Renal cortical epithelial cell (primary cell): ENCODE measurements at regions not wholly inside any gene's neighbourhood (a gene's known extent, or its start where the extent isn't known, plus 50 kb on each side); places are given as distances from the start of the nearest gene placed in this dataset.
"Not testable (repeated sequence)": the region's sequence is repeated elsewhere in the genome, so short reads cannot be mapped to it uniquely, and the experiment has no call there.

Source experiments
- DNase-seq: peaks from one replicate; pipeline ENCODE4 v3.0.0-alpha.2; 2011; ENCODE audit warnings: low read depth

DNA sequence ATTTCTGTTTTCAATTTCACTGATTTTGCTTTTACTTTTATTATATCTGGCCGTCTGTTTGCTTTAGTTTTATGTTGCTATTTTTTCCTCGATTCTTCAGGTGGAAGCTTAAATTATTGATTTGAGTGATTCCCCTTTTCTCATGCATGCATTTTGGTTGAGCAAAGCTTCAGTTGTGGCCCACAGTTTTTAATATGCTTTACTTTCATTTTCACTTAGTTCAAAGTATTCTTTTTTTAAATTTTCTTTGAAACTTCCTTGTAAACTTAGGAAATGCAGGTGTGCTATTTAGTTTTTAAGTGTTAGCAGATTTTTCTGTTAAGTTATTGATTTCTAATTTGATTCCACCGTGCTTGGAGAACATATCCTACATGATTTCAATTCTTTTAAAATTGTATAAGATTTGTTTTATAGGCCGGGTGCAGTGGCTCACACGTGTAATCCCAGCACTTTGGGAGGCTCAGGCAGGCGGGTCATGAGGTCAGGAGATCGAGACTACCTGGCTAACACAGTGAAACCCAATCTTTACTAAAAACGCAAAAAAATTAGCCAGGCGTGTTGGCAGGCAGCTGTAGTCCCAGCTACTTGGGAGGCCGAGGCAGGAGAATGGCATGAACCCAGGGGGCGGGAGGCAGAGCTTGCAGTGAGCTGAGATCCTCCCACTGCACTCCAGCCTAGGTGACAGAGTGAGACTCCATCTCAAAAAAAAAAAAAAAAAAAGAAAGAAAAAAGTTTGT is 531.2 kb downstream of the KIF2B start:
- no peak for DNase-seq

DNA sequence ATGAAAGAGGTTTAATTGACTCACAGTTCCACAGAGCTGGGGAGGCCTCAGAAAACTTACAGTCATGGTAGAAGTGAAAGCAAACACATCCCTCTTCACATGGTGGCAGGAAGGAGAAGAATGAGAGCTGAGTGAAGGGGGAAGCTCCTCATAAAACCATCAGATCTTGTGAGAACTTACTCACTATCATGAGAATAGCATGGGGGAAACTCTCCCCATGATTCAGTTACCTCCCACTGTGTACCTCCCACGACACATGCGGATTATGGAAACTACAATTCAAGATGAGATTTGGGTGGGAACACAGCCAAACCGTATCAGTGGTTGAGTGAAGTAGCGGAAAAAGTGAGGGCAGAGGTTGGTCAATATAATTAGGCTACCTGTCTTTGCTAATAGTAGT is 538.3 kb downstream of the KIF2B start:
- not testable (repeated sequence) for DNase-seq

DNA sequence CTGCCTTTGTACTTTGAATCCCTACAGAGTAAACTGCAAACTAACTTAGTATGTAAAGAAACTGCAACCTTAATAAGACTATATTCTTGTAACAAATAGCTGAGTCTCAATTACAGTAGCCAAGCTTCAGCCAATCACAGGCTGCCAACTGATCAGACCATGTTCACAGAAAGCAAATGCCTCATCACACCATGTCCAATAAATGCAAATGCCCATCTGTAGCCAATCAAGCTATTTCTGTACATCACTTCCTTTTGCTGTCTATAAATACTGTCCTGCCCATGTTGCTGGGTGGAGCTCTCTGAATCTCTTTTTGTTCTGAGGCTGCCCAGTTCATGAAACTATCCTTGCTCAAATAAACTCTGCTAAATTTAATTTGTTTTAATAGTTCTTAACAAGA is 531.7 kb upstream of the TOM1L1 start:
- DNase-seq, result no peak

DNA sequence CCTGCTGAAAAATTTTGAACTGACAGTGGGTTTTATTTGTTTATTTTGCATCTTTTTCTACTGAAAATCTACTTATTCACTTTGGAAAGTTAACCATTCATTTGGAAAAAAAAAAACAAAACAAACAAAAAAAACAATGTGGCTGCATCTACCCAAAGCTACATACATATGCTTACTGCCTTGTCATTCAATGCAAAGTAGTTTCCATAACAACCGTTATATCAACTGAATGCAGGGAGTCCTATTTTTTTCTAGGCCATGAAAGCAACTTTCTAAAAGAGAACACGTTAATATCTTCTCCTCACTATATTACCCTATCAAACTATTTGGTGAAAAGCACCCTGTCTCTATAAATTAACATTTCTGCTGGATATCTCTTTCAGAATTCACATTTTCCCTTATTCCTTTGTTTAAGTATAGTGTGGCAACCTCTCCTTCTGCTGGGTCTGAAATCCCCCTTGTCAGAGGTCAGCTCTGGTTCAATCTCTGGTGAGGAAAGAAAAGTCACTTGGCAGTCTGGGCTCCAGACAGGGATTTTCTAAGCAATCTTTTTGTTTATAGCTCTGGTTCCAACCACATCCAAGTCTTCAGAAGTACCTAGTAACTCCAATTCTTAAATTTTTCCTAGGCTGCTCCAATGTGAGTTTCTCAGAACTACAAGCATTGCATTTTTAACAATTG is 528.4 kb upstream of the TOM1L1 start:
- no peak for DNase-seq

DNA sequence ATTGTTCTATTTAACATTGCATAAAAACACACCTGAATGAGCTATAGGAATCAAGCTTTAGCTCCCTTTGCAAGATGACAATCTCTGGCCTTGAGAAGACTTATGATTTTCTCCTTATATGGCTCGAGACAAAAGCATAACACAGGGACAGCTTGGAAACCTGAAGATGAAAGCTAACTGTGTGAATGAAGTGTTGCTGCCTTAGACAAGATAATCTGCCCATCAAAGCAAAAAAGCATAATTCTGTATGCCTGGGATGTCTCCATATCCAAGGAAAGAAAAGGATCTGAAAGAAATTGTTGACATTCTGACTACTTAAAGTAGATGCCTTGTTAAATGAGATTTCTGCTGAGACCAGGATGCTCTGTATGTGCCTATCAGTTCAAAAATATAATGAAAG is 526.7 kb upstream of the TOM1L1 start:
- DNase-seq, result peak; percentile 0

DNA sequence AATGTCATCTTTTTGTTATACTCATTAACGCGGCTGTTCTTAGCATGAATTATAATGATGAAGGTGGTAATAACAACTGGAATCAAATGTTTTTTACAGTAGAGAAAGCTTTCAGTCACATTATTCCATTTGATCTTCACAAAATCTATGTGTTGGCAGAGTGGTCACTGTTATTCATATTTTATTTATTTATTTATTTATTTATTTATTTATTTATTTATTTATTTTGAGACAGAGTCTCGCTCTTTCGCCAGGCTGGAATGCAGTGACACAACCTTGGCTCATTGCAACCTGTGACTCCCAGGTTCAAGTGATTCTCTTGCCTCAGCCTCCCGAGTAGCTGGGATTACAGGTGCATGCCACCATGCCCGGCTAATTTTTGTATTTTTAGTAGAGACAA is 524.2 kb upstream of the TOM1L1 start:
- not testable (repeated sequence) for DNase-seq

DNA sequence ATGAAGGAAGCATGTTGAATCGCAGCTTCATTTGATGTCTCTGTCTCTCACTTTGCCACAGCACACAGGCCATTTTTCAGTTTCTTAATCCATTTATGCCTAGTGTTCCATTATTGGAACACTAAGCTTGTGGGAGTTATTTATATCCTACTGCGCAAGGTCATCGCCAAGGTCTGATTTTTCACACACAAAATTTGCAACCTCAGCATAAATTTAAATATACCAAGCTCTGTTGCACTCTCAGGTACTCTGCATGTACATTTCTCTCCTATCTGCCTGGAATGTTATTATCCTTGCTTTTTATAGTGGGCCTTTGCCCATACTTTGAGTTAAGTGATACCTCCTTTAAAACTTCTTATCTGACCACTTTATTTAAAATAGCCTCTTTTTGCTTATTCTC is 519.2 kb upstream of the TOM1L1 start:
- DNase-seq, result no peak

DNA sequence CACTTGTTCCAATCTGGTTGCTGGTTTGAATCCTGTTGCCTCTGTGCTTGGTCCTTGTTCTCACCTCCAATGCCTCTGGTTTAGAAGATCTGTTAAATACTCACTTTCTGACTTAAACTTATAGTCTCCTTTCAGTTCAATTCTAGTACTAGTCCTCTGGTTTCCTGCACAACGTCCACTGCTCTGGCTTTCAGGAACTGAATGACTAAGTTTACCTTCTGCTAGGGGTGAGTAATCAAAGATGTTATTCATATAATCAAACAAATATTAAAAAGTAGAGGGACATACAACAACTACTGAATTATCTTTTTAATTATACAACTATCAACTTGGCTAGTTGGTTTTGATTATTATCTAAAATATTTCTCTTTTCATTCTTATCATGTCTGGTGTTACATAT is 496.4 kb upstream of the TOM1L1 start:
- no peak for DNase-seq

DNA sequence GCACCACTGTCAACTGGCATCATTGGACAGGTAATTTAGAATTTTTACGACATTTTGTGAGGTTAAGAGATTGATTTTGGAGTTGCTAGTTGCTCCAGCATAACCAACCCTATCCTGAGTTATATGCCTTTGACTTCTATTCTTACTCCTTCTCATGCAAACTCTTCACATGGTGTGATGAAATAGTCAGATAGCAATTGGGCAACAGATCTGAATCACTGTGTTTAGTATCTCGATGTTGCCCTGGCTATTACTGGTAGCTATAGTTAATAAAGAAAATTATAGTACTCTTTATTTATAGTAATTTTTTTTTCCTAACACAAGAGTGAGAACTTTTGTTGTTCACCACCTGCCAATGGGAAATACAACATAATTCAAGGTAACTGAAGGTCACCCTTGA is 494.8 kb upstream of the TOM1L1 start:
- DNase-seq, result no peak

DNA sequence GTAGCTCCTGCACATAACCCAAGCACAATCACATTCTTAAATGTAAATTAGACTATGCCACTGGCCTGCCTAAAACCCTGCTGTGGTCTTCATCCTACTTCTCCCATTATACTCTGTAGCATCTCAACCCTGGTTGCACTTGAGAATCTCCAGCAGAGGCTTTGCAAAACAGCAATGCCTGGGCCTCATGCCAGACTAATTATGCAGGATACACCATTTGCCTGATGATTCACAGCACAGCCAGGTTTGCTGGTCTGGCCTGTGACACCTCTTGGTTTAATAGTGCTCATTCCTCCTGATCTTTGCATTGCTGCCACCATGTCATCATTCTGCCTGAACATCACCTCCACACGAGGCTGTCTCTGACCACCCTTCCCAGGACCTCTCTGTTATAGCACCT is 491.9 kb upstream of the TOM1L1 start:
- peak; percentile 61 for DNase-seq

DNA sequence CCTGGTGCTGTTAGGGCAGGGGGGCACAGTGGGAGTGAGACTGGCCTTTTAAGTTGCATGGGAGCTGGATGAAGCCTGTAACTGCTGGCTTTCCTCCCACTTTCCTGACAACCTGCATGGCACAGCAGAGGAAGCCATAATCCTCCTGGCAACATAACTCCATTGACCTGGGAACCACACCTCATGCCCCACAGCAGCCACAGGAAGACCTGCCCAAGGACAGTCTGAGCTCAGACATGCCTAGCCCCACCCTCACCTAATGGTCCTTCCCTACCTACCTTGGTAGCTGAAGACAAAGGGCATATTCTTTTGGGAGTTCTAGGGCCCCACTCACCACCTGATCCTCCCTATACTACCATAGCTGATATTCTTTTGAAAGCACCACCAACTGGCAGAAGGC is 482.2 kb upstream of the TOM1L1 start:
- no peak for DNase-seq

DNA sequence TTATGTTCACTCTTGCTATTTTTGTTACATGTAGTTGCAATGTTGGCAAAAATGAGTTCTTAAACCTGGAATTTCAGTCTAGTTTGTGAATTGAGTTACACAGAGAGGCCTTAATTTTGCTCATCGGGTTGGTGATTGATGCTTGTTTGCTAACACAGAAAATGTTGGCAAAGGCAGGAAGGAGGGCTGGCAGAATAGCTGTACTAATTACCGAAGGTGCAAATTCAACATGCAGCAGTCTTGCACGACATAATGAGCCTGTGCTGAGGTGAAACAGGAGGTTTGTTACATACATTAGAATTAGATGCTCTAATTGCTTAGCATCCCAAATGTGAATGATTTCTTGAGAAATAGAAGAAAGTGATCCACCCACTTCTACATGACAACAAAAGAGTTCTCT is 475.0 kb upstream of the TOM1L1 start:
- no peak for DNase-seq

DNA sequence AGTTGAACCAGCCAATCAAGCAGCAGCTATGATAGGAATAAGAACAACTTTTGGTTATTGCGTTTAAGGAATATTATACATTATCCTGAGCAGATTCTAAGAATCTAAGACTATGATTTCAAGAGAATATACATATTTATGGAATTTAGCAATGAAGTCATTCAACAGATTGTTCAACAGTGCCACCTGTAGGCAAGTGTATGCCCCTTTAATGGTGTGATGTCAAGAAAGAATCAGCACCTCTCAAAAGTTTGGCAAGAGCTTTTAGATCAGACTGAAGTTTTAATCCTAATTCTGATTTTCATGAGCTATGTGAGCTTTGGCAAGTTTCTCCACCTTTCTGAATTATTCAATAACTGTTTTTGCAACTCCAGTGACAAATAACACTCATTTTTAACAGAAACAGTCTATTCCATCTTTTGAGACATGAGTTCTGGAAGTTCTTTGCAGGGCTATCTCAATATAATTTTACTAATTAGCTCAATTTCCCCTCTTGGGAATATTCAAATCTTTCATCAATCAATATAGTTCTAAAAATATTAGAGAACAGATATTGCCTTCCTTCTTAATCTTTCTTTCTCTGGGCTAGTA is 474.3 kb upstream of the TOM1L1 start:
- DNase-seq, result peak; percentile 8

DNA sequence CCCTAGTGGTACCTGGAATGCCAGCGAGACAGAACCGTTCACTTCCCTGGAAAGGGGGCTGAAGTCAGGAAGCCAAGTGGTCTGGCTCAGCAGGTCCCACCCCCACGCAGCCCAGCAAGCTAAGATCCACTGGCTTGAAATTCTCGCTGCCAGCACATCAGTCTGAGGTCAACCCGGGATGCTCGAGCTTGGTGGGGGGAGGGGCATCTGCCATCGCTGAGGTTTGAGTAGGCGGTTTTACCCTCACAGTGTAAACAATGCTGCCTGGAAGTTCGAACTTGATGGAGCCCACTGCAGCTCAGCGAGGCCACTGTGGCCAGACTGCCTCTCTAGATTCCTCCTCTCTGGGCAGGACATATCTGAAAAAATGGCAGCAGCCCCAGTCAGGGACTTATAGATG is 464.7 kb upstream of the TOM1L1 start:
- DNase-seq, result no peak

DNA sequence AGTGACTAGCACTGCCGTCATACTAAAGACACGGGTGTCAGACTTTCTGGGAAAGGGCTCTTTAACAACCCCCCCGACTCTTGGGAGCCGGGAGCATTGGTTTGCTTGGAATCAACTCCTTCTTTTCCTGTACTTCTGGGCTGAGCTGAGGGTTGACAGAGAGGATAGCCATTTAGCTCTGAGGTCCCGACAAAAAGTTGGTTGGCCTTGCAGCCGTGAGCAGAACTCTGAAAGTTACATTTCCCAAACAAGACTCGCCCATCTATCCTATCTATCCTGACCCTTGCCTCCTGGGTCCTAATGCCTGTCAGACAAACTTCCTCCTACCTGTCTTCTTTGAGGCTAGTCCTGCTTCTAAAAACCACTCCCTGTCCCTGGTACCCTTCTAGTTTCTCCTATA is 460.8 kb upstream of the TOM1L1 start:
- DNase-seq, result no peak

DNA sequence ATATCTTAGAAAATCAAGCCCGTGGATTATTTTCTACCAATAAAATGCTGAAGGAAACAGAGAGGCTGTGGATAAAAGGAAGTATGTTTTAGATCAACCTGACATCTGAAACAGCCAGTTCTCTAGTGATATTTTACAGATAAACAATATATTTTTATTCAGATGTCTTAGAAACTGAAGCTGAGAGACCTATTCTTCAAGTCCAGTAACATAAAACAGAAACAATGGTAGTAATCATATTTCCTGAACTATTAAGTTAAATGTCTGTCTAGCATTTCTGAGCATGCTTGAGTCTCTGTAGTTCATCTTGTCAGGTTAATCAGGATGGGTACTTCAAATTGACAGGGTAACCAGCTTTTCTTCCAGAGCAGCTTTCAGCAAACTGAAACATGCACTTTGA is 449.6 kb upstream of the TOM1L1 start:
- DNase-seq, result no peak

DNA sequence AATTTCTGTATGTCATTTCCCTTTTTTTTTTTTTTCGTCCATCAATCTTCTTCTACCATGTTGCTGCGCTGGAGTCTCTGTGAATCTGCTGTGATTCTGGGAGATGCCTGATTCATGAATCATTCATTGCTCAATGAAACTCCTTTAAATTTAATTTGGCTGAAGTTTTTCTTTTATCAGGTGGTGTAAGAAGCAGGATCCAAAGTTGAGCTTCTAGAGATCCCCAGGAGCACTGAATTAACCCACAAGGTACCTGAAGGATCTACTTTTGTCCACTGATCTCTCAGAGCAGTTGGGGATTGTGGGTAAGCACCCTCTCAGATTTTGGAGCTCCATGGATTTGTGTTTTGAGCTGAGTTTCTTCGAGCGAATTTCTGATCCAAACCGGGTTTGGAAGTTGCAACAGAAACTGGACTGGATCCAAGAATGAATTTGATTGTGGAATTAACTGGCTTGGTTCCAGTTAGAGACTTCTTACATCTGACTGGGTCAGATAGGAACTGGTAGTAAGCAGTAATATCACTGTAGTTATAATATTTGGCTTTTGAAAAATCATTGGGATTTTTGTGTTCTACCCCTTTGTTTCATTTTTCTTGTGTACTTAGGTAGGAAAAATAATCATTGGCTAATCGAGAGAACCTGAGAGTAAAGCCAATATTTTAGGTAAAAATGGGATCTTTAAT is 447.8 kb upstream of the TOM1L1 start:
- DNase-seq, result no peak

DNA sequence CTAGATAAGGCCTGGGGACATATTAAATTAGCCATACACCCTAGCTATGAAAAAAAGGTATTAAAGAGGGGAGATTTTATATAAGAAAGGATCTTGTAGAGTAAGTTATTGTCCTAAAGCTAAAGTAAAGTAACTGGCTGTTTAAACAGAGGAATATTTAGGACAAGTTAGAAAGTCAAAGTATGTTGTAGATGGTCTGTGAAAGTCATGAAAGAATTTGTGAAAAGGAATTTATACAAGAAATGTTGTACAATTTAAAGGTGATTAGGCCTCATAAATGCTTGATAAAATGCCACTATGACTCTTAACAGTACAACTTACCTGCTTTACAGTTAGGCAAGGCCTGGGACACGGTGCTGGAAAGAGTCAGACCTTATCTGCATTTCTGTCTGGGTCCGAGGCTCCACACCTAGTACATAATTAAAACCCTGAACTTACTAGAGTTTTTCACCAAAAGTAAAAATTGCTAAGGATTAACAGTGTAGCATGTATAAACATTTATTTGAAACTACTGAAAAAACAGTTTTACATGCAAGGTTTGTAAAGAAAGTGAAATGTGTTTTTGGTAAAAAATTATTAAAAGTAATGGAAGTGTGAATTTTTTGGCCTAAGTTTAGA is 445.3 kb upstream of the TOM1L1 start:
- no peak for DNase-seq

DNA sequence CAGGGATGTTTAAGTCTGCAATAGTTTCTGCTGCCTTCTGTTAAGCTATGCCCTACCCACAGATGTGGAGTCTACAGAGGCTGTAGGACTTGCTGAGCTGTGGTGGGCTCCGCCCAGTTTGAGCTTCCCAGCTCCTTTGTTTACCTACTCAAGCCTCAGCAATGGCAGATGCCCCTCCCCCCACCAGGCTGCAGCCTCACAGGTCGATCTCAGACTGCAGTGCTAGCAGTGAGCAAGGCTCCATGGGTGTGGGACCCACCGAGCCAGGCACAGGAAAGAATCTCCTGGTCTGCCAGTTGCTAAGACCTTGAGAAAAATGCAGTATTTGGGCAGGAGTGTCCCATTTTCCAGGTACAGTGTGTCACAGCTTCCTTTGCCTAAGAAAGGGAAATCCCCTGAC is 435.2 kb upstream of the TOM1L1 start:
- DNase-seq, result not testable (repeated sequence)

DNA sequence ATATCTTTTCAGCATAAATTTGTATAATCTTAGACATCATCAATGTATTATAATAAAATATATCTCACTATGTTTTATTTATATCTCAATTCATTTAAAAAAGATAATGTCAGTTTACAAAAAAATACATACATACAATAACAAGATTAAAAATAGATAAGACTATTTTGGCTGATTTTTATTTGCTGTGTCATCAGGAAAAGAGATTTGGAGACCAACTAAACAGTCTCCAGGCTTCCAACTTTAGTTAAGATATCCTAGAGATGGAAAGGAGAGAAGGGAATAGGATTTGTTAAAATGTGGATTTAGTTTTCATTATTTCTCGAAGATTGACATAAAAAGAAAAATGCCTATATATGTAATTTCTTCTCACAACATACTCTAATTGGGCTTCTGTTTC is 433.8 kb upstream of the TOM1L1 start:
- DNase-seq, result no peak

DNA sequence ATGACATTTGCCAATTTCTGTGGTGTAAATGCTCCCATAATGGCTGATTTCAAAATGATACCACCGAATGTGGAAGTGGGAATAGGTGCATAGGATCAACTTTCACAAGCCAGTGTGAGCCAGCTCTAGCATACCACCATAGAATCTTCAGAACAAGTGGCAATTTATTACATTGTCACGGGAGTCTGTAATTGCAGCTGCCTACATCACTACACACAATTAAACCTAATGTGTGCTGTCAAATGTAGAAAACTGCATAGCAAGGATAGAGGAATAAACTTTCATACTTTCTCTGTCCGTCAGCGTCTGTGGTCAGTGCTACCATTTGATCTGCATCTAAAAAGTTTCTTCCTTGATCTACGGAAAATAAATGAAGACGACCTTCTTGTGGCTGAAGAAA is 417.8 kb upstream of the TOM1L1 start:
- DNase-seq, result no peak

DNA sequence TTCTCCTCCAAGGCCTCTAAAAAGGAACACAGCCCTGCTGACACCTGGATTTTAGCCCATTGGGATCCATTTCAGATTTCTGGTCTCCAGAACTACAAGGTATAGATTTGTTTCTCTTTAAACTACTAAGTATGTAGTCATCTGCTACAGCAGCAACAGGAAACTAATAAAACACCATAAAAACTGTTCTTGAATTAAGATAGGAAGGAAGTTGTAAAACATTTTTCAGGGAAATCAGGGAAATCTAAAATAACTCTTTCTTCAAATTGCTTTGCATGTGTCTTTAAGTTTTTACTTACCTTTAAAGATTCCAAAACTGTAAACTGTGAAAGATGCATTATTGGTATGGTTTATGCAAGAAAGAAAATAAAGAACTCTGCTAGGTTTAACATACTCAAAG is 407.0 kb upstream of the TOM1L1 start:
- no peak for DNase-seq
